ENCODE measurements at regions not wholly inside any gene's neighbourhood (a gene's known extent, or its start where the extent isn't known, plus 50 kb on each side); places are given as distances from the start of the nearest gene placed in this dataset.

DNA sequence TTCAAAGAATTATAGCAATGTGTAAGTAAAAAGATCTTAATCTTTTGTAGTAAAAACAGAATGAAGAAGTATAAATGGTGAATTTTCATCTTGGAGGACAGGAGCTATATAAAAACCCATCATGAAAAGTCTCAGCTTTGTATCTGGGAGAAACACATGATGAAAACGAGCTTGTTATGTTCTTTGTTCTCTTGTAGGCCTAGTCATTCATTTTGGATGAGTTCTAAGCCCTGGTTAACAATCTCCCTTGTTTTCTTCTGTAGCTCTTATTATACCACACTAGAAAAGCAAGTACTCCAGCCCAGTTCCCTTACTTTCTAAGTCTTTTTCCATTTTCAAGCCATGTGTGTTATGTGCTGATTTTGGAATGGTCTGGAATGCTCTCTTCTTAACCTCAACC, 463.5 kb upstream of the RGS6 start:
- no peak overlapping the region for H3K4me3 ChIP-seq (ENCODE audit: low read depth, low read length)
- no peak for DNase-seq (ENCODE audit: low read depth)

DNA sequence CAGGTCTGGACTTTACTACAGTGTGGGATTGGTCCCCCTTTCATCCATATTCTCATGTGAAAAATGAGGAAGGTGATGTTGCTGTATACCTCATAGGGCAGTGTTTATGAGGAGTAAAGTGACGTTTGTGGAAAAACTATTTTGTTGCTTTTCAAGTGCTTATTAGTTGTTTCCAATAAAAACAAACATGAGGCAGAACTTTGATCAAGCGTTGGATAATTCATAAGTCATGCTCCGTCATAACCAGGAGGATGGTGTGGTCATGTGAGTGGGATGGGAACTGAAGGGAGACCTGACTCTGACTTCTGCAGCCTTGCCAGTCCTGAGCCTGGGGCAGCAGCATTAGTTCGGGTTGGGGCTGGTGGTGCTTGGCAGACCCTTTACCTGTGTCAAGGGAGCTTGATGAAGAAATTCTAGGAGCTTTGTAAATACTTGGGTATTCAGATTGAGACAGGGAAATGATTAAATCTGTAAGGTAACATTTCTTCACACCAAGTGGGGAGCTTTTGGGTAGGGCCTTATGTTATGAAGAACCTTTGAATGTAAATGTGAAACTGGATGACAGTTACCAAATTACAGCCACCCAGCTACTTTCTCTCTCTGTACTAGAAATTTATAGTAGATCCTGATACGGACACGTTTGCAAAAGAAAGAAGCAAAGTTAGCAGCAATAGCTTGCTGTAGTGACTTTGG, 462.4 kb upstream of the RGS6 start:
- no peak for DNase-seq (ENCODE audit: low read depth)
- no peak overlapping the region for H3K4me3 ChIP-seq (ENCODE audit: low read depth, low read length)

DNA sequence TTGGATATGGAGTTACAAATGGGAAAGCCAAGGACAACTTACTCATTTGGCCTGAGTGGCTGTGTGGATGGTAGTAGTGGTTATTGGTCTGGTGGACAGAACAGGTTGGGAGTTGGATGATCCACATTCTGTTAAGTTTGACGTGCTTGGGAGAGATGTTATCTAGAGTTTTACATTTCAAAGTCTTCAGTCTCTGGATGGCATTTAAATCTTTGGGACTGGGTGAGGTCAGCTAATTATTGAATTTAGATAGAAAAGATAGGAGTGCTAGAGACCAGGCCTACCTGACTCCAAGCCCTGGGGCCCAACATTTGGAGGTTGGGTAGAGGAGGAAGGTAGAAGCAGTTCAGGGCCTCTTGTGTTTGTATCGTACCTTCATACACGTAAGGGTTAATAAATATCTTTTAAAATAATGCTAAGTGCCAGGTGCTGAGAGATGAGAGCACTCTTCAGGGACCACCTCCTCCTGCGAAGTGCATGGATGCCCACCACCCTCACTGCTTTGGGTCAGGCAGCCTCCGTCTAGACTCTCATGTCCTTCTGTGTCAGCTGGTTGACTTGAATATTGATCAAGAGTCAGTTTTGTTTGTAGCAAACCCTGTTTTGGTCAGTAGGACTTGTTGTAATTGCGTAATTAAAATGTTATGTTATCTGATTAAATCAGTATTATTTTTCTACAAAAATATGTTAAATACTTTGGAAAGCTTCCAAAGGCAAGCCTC, 460.4 kb upstream of the RGS6 start:
- no peak overlapping the region for H3K4me3 ChIP-seq (ENCODE audit: low read depth, low read length)
- DNase-seq (ENCODE audit: low read depth) = no peak

DNA sequence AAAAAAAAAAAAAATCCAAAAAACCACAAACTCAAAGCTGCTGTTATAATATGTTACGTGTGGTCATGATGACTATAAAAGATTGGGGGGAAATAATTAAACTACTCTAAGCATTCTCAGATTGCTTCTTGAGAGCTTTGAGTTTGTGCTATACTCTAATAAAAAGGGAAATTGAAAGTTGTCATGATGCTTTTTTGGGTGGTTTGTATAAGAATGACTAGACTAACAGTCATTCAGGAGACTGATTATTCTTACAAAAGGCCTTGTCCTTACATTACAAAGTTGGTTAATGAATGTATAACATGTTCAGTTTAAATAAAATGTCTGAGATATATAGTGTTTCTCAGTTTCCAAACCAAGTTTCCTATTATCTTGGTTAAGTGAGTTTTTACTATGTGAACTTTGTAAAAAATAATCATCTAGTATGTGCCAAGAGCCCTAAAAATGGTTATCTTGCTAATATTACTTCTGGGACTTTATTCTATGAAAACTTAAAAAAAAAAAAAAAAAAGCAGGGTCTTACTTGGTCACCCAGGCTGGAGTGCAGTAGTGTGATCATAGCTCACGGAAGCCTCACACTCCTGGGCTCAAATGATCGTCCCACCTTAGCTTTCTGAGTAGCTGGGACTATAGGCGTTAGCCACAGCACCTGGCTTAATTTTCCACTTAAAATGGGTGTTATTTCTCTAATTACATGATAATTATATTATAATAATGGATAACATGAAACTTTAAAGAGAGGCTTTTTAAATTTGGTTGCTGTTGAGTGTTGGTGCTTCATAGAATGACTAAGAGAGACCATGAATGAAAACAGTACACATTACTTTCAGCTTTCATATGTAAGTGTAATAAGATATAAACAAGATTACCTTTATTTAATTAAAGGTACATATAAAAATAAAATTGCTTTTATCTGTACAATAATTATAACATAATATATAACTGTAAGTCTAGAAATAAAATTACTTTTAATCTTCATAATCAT, 459.6 kb upstream of the RGS6 start:
- no peak overlapping the region for H3K4me3 ChIP-seq (ENCODE audit: low read depth, low read length)
- no peak for DNase-seq (ENCODE audit: low read depth)

DNA sequence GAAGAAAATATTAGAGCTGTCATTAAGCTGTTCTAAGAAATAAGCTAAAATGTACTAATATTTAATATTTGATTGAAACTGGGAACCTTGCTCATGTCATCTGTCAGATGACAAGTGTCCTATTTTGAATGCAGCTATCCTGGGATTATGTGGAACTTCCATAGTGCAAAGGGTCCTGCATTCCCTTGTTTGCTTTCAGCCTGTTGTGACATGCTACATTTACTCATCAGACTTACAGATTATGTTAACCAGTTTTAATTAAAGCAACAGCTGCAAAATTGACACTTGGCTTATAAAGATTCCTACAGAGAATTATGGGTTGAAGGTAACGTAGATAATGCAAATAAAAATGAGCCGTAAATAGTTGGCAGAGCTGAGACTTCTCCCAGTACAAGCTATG, 458.4 kb upstream of the RGS6 start:
- H3K4me3 ChIP-seq (ENCODE audit: low read depth, low read length) = no peak overlapping the region
- DNase-seq (ENCODE audit: low read depth) = no peak

DNA sequence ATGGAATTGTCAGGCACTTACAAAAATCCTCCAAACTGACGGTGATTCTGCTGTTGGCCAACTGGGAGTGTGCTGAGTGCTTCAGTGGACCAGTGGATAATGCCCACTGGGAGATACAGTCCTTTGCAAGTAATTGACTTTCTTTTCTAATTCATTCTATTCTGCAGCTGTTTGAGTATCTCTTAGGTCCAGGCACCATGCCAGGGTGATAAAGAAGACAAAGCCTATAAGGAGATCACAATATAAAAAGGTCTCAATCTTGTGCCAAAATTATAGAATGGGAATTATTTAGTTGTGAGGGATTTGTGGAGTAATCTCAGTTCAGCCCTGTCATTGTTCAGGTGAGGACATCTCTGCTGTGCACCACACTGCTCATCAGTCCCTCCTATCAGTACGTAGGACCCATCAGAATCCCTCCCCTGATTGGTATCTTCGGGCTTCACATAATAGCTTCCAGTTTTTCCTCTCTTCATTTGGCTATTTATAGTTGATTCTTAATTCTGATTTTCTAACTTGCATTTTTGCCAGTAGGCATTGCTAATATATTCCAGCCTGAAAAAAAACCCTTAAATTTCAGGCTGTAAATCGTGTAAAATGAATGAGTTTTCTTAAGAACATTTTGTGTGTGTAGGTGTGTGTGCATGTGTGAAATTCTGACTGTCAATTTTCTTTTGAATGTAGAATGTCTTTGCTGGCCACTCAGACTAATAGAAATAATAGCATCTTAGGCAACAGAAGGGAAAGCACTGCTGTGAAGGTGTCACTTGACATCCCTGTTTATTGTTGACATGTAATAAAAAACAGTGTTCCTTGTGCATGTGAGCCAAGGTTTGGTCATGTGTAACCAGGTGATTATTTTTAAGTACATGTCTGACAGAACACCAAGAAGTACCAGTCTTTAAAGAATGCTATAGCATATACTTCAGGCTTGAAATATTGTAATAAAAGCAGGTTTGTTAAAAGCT, 457.6 kb upstream of the RGS6 start:
- DNase-seq (ENCODE audit: low read depth) = no peak
- H3K4me3 ChIP-seq (ENCODE audit: low read depth, low read length) = no peak overlapping the region

DNA sequence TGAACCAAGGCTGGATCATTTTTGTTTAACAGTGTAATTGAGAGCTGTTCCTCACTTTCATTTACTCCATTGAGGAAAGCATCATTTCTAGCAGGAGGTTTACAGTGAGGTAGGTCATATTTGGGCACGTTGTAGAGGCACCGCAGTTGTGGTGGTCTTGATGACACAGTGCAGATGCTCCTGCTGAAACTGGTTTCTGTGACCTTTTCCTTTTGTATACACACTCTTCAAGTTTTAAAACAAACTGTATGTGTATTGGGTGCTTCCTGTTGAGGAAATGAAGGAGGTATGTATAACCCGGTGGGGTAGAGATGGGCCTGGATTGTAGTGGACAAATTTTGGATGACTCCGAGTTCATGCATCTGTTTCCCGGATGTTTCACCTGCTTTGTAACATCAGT, 456.3 kb upstream of the RGS6 start:
- H3K4me3 ChIP-seq (ENCODE audit: low read depth, low read length) = no peak overlapping the region
- no peak for DNase-seq (ENCODE audit: low read depth)

DNA sequence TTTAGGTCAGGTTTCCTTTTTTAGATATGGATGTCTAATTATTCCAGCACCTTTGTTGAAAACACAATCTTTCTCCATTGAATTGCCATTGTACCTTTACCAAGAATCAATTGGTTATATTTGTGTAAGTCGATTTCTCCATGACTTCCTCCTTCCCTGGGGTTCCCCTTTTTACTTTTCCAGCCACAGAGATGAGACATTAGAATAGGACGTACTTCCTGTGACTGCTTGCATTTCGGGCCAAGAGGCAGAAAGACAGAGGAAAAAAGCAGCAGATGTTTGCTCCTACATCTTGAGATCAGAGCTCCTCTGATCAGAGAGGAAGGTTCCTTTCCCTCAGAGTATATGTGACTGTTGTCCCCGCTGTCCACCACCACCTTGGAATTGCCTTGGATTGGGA, 453.7 kb upstream of the RGS6 start:
- H3K4me3 ChIP-seq (ENCODE audit: low read depth, low read length) = no peak overlapping the region
- DNase-seq (ENCODE audit: low read depth) = peak; percentile 57

DNA sequence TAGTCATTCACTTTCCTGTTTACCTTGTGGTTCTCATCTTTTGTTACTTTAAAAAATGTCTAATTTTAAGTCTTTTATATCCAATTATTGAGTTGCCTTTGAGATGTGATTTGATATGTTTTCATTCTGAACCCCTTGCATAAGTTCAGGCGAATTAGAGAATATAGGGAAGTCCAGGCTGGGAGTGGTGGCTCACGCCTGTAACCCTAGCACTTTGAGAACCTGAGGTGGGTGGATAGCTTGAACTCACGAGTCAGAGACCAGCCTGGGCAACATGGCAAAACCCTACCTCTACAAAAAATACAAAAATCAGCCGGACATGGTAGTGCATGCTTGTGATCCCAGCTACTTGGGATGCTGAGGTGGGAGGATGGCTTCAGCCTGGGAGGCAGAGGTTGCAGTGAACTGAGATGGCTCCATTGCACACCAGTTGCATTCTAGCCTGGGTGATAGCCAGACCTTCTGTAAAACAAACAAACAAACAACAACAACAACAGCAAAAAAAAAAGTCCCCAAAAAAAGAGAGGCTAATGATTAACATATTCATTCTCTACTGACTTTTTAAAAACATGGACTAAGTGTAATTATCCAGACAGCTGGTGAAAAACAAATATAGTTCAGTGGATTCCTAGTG, 451.1 kb upstream of the RGS6 start:
- no peak overlapping the region for H3K4me3 ChIP-seq (ENCODE audit: low read depth, low read length)
- no peak for DNase-seq (ENCODE audit: low read depth)

DNA sequence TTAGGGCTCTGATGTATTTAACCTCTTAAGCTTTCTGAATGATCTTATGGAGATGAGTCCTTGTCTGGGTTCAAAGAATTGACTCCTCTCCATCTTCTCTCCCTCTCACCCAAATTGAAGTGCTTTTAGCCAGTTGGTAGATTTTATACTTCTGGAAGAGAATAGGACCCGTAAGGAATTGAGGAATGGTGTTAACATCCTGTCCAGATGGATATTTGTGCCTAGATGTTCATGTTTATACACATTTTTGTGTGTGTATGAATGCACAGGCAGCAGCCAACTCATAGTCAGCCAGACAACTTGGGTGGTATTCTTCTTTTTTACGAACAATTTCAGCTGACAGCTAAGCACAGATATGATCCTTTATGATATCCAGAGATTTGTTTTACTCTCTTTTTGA, 449.6 kb upstream of the RGS6 start:
- DNase-seq (ENCODE audit: low read depth) = peak; percentile 54

DNA sequence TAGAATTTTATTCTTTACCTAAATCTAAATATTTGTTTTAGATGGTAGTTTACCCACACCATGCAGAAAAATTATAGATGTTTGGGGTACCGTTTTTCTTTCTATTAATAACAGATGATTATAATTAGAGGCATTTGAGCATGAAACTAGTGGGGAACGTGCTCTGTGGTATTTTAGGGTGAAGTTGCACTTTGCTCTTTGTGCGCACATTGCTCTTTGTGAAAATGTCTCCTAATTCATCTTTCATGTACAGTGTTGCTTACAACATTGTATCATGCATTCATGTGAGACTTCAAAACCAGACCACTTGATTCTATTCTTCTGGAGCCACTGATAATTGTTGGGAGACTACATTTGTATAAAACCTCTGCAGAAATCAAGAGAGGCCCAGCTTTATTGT, 449.1 kb upstream of the RGS6 start:
- H3K4me3 ChIP-seq (ENCODE audit: low read depth, low read length) = no peak overlapping the region
- no peak for DNase-seq (ENCODE audit: low read depth)

More for the DNA sequence above, 449.6 kb upstream of the RGS6 start:
- no peak overlapping the region for H3K4me3 ChIP-seq (ENCODE audit: low read depth, low read length)

DNA sequence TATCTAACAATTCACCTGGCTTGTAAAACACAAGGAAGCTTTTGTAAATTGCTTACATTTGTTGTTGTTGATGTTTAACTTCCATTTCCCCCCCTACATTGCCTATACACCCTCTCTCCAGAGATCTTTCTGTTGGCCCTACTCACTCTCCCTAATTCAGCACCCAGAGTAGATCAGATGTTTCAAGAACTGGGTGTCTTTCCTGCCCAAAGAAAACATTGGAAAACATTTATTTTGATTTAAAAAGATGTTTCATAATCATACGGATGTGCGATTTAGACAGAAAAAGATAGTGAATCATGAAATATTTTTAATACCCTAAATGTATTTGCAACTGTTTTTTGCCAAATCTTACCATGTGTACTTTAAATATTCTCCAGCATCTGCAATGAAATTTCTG, 446.4 kb upstream of the RGS6 start:
- DNase-seq (ENCODE audit: low read depth) = no peak
- H3K4me3 ChIP-seq (ENCODE audit: low read depth, low read length) = no peak overlapping the region

DNA sequence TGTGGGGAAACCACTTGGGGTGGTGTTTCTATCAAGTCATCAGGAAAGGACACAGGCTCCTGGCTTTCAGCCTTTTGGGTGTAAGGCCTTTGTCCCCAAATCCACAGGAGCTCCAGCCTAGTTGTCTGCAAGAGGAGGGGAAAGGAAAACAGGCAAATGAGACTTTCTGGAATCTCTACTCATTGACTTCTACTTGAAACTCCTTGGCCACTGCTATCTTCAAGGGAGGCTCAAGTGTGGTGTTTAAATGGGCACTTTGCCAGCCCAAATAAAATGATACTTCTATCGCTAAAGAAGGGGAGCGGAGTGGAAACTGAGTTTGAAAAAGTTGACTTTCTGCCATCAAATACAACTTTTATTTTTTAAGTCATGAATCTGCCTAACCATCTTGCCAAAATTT, 445.9 kb upstream of the RGS6 start:
- no peak overlapping the region for H3K4me3 ChIP-seq (ENCODE audit: low read depth, low read length)
- no peak for DNase-seq (ENCODE audit: low read depth)

DNA sequence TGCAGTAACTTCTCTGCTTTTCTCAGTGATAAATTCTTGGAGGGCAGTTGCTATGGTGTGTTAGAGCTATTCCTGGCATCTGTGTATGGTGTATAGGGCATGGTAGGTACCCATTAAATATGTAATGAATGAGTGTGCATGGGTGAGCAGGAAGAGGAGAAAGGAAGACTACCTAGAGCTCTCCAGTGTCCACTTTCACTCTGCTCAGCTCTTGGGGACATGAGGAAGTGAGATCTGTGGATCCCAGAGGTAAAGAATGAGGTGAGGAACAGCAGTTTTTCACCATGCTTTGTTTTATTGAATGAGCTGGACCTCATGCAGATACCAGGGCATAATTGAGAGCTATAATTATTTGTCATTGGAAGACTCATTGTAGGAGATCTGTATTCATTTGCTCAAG, 444.8 kb upstream of the RGS6 start:
- no peak for DNase-seq (ENCODE audit: low read depth)
- H3K4me3 ChIP-seq (ENCODE audit: low read depth, low read length) = no peak overlapping the region

DNA sequence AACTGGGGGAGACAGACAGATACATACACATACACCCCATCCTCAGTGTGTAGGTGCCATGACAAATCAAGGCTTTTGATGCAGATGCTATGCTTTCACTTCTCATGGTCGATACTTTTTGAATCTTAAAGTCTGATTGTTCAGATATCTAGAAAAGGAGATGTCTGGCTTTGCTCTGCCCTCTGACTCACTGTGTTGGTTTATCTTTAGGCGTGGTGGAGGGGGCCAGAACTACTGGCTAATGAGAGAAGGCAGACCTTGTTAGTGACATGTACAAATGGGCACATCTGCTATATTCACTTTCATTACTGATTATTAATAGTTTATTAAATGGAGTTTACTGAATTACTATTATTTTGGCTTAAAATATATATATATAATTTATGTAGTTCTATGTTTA, 444.3 kb upstream of the RGS6 start:
- H3K4me3 ChIP-seq (ENCODE audit: low read depth, low read length) = no peak overlapping the region
- DNase-seq (ENCODE audit: low read depth) = no peak

DNA sequence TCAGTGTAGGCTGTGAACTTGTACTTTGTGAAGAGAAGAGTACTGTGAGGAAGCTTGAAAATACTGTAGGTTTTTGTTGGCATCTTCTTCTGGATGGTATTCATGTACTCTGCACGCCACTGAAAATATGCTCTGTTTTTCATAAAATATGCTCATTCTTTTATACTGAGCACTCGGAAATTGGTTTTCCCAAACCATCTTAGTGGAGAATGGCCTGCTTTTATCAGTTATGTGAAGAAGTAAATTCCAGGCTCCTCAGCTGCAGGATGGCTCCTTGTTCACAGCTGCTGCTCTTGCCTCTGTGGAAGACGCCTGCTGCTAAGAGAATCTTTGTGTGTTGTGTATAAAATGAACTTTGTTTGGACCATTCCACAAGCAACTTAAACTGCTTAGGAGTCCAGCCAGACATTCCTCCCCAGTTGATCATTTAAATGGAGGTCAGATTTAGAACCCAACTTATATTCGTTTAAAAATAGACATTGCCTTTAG, 443.5 kb upstream of the RGS6 start:
- no peak overlapping the region for H3K4me3 ChIP-seq (ENCODE audit: low read depth, low read length)
- no peak for DNase-seq (ENCODE audit: low read depth)

DNA sequence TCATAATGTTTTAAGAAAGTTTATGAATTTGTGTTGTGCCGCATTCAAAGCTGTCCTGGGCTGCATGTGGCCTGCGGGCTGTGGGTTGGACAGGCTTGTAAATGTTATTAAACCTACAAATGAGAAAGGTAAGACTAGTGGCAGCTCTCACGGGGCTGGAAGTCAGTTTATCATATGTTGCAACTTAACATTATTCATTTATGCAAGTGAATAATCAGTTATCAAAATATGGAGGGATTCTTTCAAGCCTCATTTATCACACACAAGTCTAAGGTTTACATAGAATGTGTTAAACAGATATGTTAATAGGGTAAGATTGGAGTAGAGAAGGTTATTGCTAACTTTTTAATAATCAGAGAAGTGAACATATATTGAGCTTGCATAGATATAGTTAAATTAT, 442.5 kb upstream of the RGS6 start:
- no peak overlapping the region for H3K4me3 ChIP-seq (ENCODE audit: low read depth, low read length)
- no peak for DNase-seq (ENCODE audit: low read depth)

DNA sequence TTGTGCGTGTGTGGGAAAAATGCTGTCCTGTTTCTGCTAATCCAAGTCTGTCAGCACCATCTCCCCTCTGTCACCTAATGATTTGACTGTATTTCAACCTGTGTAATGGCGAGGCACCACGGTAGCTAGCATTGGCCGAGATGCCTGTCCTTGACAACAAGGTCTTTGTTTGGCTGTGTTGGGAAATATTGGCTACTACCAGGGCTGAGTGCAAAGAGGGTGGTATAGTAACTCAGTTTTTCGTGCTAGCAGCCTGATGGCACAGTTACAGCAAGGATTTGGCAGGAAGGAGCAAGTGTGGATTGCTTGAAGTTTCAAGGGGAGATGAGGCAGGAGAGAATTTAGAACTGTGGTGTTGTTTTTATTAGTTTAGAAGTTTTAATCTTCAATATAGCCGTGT, 440.3 kb upstream of the RGS6 start:
- no peak for DNase-seq (ENCODE audit: low read depth)
- H3K4me3 ChIP-seq (ENCODE audit: low read depth, low read length) = no peak overlapping the region

DNA sequence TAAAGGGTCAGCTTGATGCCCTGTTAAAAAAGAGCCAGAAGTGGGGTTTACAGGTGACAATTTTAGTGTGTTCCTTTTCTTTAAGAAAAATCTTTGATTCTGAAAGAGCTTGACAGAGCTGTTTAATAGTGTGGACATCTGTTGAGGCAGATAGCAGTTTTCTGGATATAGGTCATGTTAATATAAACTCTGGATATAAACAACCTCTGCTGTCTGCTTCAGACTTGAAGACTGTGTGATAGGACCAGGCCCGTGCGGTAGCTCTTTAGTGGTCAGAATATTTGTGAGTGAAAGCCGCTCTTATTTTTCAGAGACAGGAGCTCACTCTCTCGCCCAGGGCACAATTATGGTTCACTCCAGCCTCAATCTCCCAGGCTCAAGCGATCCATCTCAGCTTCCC, 439.9 kb upstream of the RGS6 start:
- no peak overlapping the region for H3K4me3 ChIP-seq (ENCODE audit: low read depth, low read length)
- no peak for DNase-seq (ENCODE audit: low read depth)

All from skeletal muscle cell (primary cell).